Fibroblast of the conjunctiva (primary cell): ENCODE measurements at regions not wholly inside any gene's neighbourhood (a gene's known extent, or its start where the extent isn't known, plus 50 kb on each side); places are given as distances from the start of the nearest gene placed in this dataset.
"Not testable (repeated sequence)": the region's sequence is repeated elsewhere in the genome, so short reads cannot be mapped to it uniquely, and the experiment has no call there.

Experiments used
- DNase-seq: peaks from one replicate; pipeline ENCODE4 v3.0.0-alpha.2; 2010; ENCODE audit warnings: low read depth

GRCh38 chr1:224791362-224791941, 138.0 kb upstream of the DNAH14 start:
- no peak for DNase-seq

- DNase-seq: no peak
Measured at GRCh38 chr1:224795591-224795990, 133.9 kb upstream of the DNAH14 start.

GRCh38 chr1:224799083-224799482, 130.4 kb upstream of the DNAH14 start:
- no peak for DNase-seq

- no peak for DNase-seq
Measured at GRCh38 chr1:224800486-224801119, 128.9 kb upstream of the DNAH14 start.

- DNase-seq: no peak
Measured at GRCh38 chr1:224801844-224802490, 127.5 kb upstream of the DNAH14 start.

- DNase-seq: no peak
Measured at GRCh38 chr1:224802617-224803016, 126.9 kb upstream of the DNAH14 start.

- no peak for DNase-seq
Measured at GRCh38 chr1:224804220-224804619, 125.3 kb upstream of the DNAH14 start.

- DNase-seq: no peak
Measured at GRCh38 chr1:224805889-224806288, 123.6 kb upstream of the DNAH14 start.

DNA sequence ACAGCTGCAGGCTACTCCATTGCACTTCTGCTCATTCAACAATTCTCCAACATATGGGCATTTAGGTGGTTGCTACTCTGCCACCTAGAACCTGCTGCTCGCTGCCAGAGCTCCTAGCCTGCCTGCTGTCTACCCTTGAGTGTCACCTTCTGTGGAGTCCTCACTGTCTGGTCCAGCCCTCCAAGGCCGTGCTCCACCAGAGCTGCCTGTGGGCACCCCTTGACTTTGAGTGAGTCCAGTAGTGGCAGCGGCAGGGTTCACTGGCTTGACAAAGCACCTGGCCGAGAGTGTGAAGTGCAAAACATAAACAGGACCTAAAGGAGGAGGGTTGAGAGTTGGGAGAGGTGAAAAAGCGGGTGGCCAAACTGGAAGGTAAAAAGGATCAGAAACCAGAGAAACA, 120.3 kb upstream of the DNAH14 start:
- no peak for DNase-seq

DNA sequence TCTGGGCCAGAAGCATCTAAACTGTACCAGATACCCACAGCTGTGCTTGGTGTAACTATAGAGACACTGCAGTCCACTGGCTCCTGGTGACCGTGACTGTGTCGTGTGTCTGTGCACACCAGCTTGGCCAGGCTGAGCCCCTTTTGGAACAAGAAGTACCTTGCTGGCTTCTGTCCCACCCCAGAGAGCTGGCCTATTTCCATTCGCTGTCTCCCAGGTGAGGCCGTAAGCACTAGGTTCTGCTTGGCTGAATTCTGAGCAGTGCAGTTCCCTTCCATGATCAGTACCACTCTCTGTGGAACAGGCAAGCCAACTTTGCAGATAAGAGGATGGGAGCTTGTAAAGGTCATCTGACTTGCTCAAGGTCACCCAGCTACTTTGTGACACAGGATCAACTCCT, 119.9 kb upstream of the DNAH14 start:
- no peak for DNase-seq

DNA sequence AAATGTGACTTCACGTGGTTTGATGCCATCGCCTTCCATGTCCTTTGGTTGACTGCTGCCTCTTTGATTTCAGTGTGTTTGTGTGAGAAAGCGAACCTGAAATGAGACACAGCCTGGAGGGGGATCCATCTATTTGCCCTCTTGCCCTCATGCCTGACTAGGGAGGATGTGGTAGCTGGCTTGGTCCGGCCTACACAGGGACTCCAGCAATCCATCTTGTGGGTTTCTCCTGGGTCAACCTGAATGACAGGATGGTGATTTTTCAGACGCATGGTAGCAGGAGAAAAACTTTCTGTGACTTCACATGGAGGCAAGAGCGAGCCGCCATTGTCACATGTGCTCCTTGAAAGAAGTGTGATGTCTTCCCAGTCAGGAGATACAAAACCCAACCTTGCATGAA, 117.9 kb upstream of the DNAH14 start:
- DNase-seq: no peak

- no peak for DNase-seq
Measured at GRCh38 chr1:224815647-224816046, 113.8 kb upstream of the DNAH14 start.

DNA sequence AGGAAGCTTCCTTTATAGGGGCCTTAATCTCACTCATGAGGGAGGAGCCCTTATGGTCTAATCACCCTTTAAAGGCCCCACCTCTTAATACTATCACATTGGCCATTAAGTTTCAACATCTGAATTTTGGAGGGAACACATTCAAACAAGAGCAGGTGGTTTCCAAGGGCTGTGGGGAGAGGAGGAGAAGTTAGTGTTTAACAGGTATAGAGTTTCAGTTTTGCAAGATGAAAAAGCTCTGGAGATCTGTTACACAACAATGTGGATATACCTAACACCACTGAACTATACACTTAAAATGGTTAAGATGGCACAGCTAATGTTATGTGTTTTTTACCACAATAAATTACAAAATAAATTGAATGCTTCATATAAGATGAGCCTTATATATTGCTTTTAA, 113.4 kb upstream of the DNAH14 start:
- DNase-seq: no peak

DNA sequence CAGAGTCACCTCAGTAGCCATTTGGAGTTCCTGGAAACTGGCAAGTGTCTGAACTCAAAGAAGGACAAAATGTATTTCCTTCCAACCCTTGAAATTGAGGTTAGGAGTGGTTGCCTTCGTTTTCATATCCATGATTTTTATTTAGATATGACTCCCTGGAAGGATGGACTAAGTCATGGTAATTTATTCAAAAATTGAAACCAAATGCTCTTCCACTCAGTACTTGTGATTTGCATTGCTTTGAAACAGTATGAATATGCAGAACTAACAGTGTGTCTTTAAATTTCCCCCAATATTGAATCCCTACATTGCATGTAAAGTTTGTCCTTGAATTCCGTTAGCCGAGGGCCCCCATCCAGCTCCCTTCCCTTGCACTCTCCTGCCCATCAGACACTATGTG, 112.1 kb upstream of the DNAH14 start:
- no peak for DNase-seq

DNA sequence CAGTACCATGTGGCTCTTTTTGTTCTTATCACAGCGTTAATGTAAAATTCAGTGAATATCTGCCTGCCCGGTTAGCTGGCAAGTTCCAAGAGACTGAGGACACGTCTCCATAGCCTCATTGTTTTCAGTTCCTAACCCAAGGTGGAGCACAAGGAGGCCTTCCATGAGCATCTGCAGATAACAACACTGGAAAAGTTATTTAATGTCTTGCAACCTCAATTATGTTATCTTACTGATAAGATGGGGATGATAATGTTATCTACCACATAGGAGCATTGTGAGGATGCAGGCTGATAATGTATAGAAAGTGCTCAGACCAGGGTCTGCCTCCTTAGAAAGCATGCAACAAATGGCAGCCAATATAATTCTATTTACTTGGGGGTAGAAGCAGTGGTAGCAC, 109.6 kb upstream of the DNAH14 start:
- no peak for DNase-seq

GRCh38 chr1:224820341-224820740, 109.1 kb upstream of the DNAH14 start:
- DNase-seq: no peak

DNA sequence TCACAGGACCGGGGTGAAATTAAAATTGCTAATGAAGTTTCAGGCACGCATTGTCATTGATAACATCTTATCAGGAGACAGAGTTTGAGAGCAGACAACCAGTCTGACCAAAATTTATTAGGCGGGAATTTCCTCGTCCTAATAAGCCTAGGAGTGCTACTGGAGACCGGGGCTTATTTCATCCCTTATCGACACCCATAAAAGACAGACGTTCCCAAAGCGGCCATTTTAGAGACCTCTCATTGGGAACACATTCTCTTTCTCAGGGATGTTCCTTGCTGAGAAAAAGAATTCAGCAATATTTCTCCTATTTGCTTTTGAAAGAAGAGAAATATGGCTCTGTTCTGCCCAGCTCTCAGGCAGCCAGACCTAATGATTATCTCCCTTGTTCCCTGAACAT, 107.7 kb upstream of the DNAH14 start:
- DNase-seq: not testable (repeated sequence)

GRCh38 chr1:224825525-224826000, 103.9 kb upstream of the DNAH14 start:
- DNase-seq: no peak

DNA sequence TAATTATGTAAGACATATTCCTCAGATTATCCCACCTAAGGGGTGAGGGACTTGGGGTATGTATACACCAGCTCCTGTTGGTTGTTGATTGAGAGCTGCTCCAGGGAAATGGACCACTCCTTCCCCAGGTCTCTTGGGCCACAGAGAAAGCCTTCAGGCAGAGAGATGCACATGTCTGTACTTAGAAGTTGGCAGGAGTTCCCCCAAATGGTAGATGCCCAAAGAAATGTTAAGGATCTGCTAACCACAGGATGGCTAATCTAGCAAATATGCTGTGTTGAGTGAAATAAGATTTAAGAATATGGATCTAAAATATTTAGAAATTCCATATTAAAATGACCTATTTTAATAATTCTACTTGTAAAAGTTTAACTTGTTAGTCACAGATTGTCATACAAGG, 100.8 kb upstream of the DNAH14 start:
- no peak for DNase-seq

DNA sequence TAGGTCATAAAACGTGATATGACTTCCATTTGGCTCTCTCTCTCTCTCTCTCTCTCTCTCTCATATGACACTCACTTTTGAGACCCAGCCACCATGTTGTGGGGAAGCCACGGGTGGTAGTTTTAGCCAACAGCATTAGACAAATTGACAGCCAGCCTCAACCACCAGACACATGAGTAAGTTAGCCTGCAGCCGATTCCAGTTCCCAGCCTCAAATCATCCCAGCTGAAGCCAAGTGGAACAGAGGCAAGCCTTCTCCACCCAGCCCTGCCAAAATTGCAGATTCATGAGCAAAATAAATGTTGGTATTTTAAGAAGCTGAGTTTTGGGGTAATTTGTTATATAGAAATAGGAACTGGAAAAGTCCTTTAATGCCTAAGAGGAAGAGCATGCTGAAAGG, 98.0 kb upstream of the DNAH14 start:
- DNase-seq: no peak

- DNase-seq: not testable (repeated sequence)
Measured at GRCh38 chr1:224839648-224840300, 89.7 kb upstream of the DNAH14 start.

GRCh38 chr1:224841803-224842202, 87.7 kb upstream of the DNAH14 start:
- DNase-seq: not testable (repeated sequence)
